Tibial artery (tissue), 4 donors: ENCODE measurements at regions not wholly inside any gene's neighbourhood (a gene's known extent, or its start where the extent isn't known, plus 50 kb on each side); places are given as distances from the start of the nearest gene placed in this dataset.

Experiments
- DNase-seq, 2 donors: peaks; one replicate each; pipeline ENCODE4 v3.0.0-alpha.2; 2019
- H3K27ac ChIP-seq, 2 donors: fragments of 200-600 bp; sonication (generic) in 1 of 2; 1 replicate in 1 of 2; 2 replicates in 1 of 2; pipeline ENCODE4 v1.5.1; 2018 to 2019; ENCODE audit warnings: mild to moderate bottlenecking in 1 of 2
- H3K27me3 ChIP-seq, 2 donors: fragments of 200-600 bp; sonication (generic) in 1 of 2; one replicate each; pipeline versions ENCODE4 v1.5.1 to v1.6.0; 2016 to 2019
- H3K36me3 ChIP-seq, 3 donors: fragments of 200-600 bp; sonication (generic) in 2 of 3; one replicate each; pipeline ENCODE4 v1.5.1; 2016 to 2019; ENCODE audit warnings: mild to moderate bottlenecking in 2 of 3
- H3K4me1 ChIP-seq, 4 donors: fragments of 200-600 bp; sonication (generic) in 2 of 4; 1 replicate in 3 of 4; 2 replicates in 1 of 4; pipeline ENCODE4 v1.5.1; 2016 to 2019
- H3K4me3 ChIP-seq, 2 donors: fragments of 200-600 bp; sonication (generic) in 1 of 2; 1 replicate in 1 of 2; 2 replicates in 1 of 2; pipeline ENCODE4 v1.5.1; 2018 to 2019; ENCODE audit warnings: mild to moderate bottlenecking in 2 of 2
- H3K9me3 ChIP-seq, 3 donors: fragments of 200-600 bp; sonication (generic) in 1 of 3; one replicate each; pipeline ENCODE4 v1.5.1; 2016 to 2019
- intact Hi-C: fragments of 100-400 bp; cut with DNase I; formaldehyde crosslinking; loops from one replicate; pipeline ENCODE4 v1.15.0; 2023; ENCODE audit warnings: low total_unique reads
- TF ChIP-seq, protein P1 (sequence below), 2 experiments: fragments of 200-600 bp in 1 of 2; fragments of 450-650 bp in 1 of 2; IDR thresholded peaks; one replicate each; pipeline ENCODE4 v1.5.1; 2017 to 2019; ENCODE audit warnings: antibody characterized with exemption in 2 of 2, mild to moderate bottlenecking in 1 of 2, moderate library complexity in 1 of 2

DNA sequence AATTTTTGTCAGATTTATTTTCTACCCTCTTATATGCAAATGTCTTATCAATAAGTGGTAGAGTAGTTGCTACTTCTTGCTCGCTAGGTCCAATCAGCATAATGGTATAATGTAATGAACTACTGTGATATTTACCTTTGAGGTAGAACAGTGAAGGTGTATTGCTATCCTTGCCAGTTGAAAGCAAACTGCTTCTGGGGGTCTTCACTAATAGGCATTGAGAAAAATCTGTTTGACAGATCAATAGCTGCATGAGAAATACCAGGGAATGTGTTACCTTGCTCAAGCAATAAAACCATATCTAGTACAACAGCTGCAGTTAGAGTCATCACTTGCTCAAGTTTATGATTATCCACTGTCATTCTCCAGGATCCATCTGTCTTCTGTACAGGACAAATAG is 50.1 kb upstream of the EFEMP1 start:
- intact Hi-C loops: no loop called here
- Histone ChIP-seq H3K27me3 (no peaks in the 10 kb centered on the region), H3K4me1 (peaks cover 0 to 13% (median 0%) of the 10 kb centered on the region in 4 donors), H3K4me3 (no peak overlapping the region), H3K27ac (no peak overlapping the region), H3K36me3 (no peaks in the 10 kb centered on the region), H3K9me3 (no peaks in the 10 kb centered on the region)
- no peak for DNase-seq
- TF ChIP-seq, protein P1, sequence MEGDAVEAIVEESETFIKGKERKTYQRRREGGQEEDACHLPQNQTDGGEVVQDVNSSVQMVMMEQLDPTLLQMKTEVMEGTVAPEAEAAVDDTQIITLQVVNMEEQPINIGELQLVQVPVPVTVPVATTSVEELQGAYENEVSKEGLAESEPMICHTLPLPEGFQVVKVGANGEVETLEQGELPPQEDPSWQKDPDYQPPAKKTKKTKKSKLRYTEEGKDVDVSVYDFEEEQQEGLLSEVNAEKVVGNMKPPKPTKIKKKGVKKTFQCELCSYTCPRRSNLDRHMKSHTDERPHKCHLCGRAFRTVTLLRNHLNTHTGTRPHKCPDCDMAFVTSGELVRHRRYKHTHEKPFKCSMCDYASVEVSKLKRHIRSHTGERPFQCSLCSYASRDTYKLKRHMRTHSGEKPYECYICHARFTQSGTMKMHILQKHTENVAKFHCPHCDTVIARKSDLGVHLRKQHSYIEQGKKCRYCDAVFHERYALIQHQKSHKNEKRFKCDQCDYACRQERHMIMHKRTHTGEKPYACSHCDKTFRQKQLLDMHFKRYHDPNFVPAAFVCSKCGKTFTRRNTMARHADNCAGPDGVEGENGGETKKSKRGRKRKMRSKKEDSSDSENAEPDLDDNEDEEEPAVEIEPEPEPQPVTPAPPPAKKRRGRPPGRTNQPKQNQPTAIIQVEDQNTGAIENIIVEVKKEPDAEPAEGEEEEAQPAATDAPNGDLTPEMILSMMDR (IDR thresholded peaks at IDR 0.05): no peak

DNA sequence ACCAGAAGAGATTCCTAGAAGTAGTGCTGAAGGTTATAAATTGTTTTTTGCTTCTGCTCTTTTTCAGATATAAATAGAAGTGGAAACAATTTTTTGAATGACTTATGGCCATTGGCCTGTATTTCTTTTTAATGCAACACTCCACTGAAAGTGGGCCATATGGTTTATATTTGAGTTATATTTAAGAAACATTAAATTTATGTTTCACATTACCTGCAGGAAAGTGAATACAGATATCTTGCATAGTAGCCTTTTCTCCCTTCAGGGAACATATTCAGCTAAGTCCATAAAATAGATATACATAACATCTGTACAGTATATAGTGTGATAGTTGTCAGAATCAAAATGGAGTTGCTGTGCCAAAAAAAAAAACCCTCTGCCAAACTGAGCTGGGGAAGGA is 53.1 kb upstream of the EFEMP1 start:
- no peak overlapping the region for H3K4me3 ChIP-seq
- TF ChIP-seq, protein P1 (IDR thresholded peaks at IDR 0.05): no peak
- DNase-seq: no peak
- H3K27ac ChIP-seq: no peak overlapping the region
- no peaks in the 10 kb centered on the region for H3K36me3 ChIP-seq
- peaks cover 0 to 13% (median 0%) of the 10 kb centered on the region in 4 donors for H3K4me1 ChIP-seq
- no peaks in the 10 kb centered on the region for H3K27me3 ChIP-seq
- peaks cover 0 to 4% (median 0%) of the 10 kb centered on the region in 3 donors for H3K9me3 ChIP-seq
- intact Hi-C loops: no loop called here

DNA sequence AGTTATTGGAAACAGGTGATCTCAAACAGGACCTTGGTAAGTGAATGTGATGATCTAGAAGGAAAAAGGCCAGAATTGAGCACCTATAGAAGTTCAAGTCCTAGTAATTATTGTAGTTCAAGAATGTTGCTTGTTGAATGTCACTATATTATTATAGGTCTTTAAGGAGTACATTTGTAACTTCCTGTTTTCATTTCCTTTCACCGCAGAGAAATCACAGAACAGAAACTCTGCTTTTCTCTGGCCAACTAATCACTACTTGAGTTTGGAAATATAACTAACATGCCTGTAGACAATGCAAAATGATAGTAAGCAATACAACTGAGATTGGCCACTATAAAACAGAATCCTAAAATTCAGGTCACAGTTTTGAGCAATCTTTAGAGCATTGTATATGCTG is 61.8 kb upstream of the EFEMP1 start:
- intact Hi-C loops: no loop called here
- no peak overlapping the region for H3K27ac ChIP-seq
- H3K27me3 ChIP-seq: no peaks in the 10 kb centered on the region
- H3K4me1 ChIP-seq: peaks cover 0 to 38% (median 0%) of the 10 kb centered on the region in 4 donors
- TF ChIP-seq, protein P1 (IDR thresholded peaks at IDR 0.05): no peak
- H3K4me3 ChIP-seq: no peak overlapping the region
- no peaks in the 10 kb centered on the region for H3K9me3 ChIP-seq
- no peak for DNase-seq
- no peaks in the 10 kb centered on the region for H3K36me3 ChIP-seq

DNA sequence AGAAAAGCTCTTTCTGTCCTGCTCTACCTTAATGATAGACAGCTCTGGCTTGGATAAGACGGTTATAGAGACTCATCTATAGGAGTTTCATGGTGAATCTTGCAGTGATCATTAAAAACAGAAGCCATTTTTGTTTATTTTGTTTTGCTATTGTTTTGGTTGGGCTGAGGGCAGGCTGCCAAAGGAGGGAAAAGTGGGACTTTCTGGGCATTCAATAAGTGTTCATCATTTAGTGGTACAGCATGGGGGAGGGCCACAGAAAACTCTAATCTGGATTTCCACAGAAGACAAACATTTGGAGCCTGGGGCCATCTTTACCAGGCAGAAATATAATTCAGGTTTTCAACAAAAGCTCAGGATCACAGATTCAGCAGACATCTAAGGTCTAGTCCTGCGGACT is 62.4 kb upstream of the EFEMP1 start:
- no peaks in the 10 kb centered on the region for H3K27me3 ChIP-seq
- intact Hi-C loops: no loop called here
- DNase-seq: no peak

DNA sequence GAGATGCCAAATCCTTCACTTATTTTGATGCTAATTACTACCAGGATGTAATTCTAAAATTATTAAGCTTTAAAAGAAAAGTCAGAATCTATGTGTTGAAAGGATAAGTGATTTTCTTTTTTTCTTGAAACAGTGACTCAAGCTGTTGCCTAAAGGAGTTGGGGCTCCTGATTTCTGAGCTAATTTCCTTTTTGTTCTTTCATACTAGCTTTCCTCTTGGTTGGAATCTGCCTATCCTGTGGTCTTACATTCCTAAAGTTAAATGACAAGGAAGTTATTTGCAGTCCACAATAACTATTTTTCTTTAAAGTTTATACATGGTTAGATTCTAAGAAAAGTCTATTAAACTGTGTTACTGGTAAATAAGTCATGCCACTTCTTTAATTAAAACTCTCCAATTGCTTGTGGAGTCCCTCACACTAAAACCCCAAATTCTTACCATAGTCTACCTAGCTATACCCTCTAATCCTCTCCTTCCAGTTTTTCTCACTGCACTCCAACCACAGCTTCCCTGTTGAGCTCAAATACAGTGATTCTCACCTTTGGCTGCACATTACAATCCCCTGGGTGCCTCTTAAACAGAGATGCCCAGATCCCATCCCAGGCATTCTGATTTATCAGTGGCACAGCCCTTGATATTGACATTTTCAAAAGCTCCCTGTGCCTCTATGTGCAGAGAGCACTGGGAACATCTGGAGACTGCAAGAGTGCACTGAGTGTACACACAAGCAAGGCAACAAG is 63.3 kb upstream of the EFEMP1 start:
- TF ChIP-seq, protein P1 (IDR thresholded peaks at IDR 0.05): no peak
- DNase-seq: no peak
- peaks cover 0 to 40% (median 1%) of the 10 kb centered on the region in 4 donors for H3K4me1 ChIP-seq
- intact Hi-C loops: no loop called here
- no peak overlapping the region for H3K4me3 ChIP-seq
- no peak overlapping the region for H3K27ac ChIP-seq
- H3K27me3 ChIP-seq: no peaks in the 10 kb centered on the region
- no peaks in the 10 kb centered on the region for H3K36me3 ChIP-seq
- H3K9me3 ChIP-seq: no peaks in the 10 kb centered on the region

More for the DNA sequence above, 62.4 kb upstream of the EFEMP1 start:
- Histone ChIP-seq H3K4me3 (no peak overlapping the region), H3K4me1 (peaks cover 0 to 38% (median 0%) of the 10 kb centered on the region in 4 donors), H3K27ac (no peak overlapping the region), H3K9me3 (no peaks in the 10 kb centered on the region), H3K36me3 (no peaks in the 10 kb centered on the region)
- TF ChIP-seq, protein P1 (IDR thresholded peaks at IDR 0.05): no peak
